Testis (tissue), 2 donors: ENCODE measurements at regions not wholly inside any gene's neighbourhood (a gene's known extent, or its start where the extent isn't known, plus 50 kb on each side); places are given as distances from the start of the nearest gene placed in this dataset.

Source experiments
- CTCF ChIP-seq, 3 experiments: fragments of 450-650 bp in 2 of 3; fragments of 200-600 bp in 1 of 3; sonication (generic) in 1 of 3; IDR thresholded peaks; one replicate each; pipeline ENCODE4 v1.5.1; 2016 to 2019; ENCODE audit warnings: antibody characterized with exemption in 3 of 3, mild to moderate bottlenecking in 2 of 3, moderate library complexity in 1 of 3
- POLR2A ChIP-seq: fragments of 450-650 bp; IDR thresholded peaks from one replicate; pipeline ENCODE4 v1.6.1; 2017; ENCODE audit warnings: antibody characterized with exemption, mild to moderate bottlenecking, moderate library complexity

DNA sequence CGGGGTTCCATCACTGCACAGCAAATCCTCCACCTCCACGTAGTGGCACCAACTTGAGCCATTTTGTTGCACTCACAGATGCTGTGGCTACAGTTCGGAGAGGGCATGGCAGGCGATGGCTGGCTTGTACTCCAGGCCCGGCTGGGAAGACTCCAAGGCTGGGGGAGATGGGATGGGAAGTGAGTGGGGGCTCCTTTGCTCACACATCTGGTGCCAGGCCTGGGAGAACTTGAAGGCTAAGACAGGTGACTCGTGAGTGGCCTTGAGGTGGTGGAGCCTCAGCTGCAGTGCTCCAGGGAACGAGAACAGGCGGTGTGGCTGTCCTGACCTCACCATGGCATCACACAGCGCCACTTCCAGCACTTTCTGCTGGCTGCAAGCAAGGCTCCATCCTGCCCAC is 87.9 kb downstream of the PLXNA1 start:
- no peak for TF ChIP-seq CTCF (IDR thresholded peaks at IDR 0.05)
- no peak for TF ChIP-seq POLR2A
